Heart left ventricle (tissue), 13 donors: ENCODE measurements at regions not wholly inside any gene's neighbourhood (a gene's known extent, or its start where the extent isn't known, plus 50 kb on each side); places are given as distances from the start of the nearest gene placed in this dataset.

Experiments
- CTCF ChIP-seq, 12 donors: fragments of 200-600 bp; sonication (generic) in 4 of 12; IDR thresholded peaks; one replicate each; pipeline versions ENCODE4 v1.5.0 to v1.8.0; 2018 to 2022; ENCODE audit warnings: antibody characterized with exemption in 12 of 12, mild to moderate bottlenecking in 5 of 12
- POLR2A ChIP-seq, 2 donors: fragments of 450-650 bp; IDR thresholded peaks; one replicate each; pipeline ENCODE4 v1.6.1; 2017; ENCODE audit warnings: antibody characterized with exemption in 2 of 2, mild to moderate bottlenecking in 2 of 2, moderate library complexity in 2 of 2
- donor health status: ischemic (EF 13 %, LVEDD 7.1; RV severe dilation, severe dysfunction).
- donor health status: DM: no; HTN: yes; CAD: no.
- donor health status: DM: no; HTN: no; CAD: no.
- donor health status: ischemic (EF 25% LVEDD 6.9; RV normal size, moderate dysfunction).
- donor health status: ischemic (EF 25% LVEDD 5.7; RV mildly dilated, moderate dysfunction).
- donor health status: ischemic (EF 35%, LVEDD 5.7; RV mildly dilated, moderate dysfunction).
- donor health status: nonischemic (EF 11% LVEDD 7.7; RV severe dilation, severe dysfunction).
- donor health status: DM: yes; HTN: yes; CAD: no.
- donor health status: PGD.
- donor health status: ischemic (EF 29% LVEDD 5.4; RV normal size, mild dysfunction).
- donor health status: nonischemic (EF 23%, LVEDD 6.1; RV moderate dilation, normal function).

- TF ChIP-seq POLR2A (IDR thresholded peaks at IDR 0.05) (no peak), CTCF (IDR thresholded peaks at IDR 0.05) (no peak)
These were observed 99.3 kb upstream of the PRKG2 start for GRCh38 chr4:81314196-81314896.
